GM21526 (cell line): ENCODE measurements at regions not wholly inside any gene's neighbourhood (a gene's known extent, or its start where the extent isn't known, plus 50 kb on each side); places are given as distances from the start of the nearest gene placed in this dataset.

Experiments used
- ATAC-seq: cut with Tn5 transposase; IDR thresholded peaks from one replicate; pipeline ENCODE4 v1.9.1; 2021; ENCODE audit warnings: moderate library complexity; ENCODE audit not compliant: unreplicated experiment, low FRiP score

- ATAC-seq, result no peak
These were observed 1604.0 kb downstream of the FAM181B start for GRCh38 chr11:81129618-81130017.

GRCh38 chr11:81112718-81113117 is 1620.9 kb downstream of the FAM181B start:
- ATAC-seq, result no peak

GRCh38 chr11:81104051-81104450 is 1629.6 kb downstream of the FAM181B start:
- no peak for ATAC-seq

GRCh38 chr11:81098471-81098870 is 1635.2 kb downstream of the FAM181B start:
- ATAC-seq, result no peak

GRCh38 chr11:81092522-81092921 is 1641.1 kb downstream of the FAM181B start:
- ATAC-seq, result no peak

- no peak for ATAC-seq
These were observed 1644.4 kb downstream of the FAM181B start for GRCh38 chr11:81089242-81089641.

GRCh38 chr11:81080476-81080875 is 1639.6 kb upstream of the TENM4 start:
- no peak for ATAC-seq

- no peak for ATAC-seq
These were observed 1631.4 kb upstream of the TENM4 start for GRCh38 chr11:81072273-81072672.

GRCh38 chr11:81071606-81072005 is 1630.8 kb upstream of the TENM4 start:
- ATAC-seq, result no peak

GRCh38 chr11:81070948-81071347 is 1630.1 kb upstream of the TENM4 start:
- ATAC-seq, result peak; percentile 53

GRCh38 chr11:81059356-81059755 is 1618.5 kb upstream of the TENM4 start:
- no peak for ATAC-seq

GRCh38 chr11:81052344-81053158 is 1611.7 kb upstream of the TENM4 start:
- no peak for ATAC-seq

GRCh38 chr11:81039916-81040524 is 1599.2 kb upstream of the TENM4 start:
- no peak for ATAC-seq

GRCh38 chr11:81036168-81036870 is 1595.5 kb upstream of the TENM4 start:
- ATAC-seq, result no peak

- no peak for ATAC-seq
These were observed 1593.1 kb upstream of the TENM4 start for GRCh38 chr11:81033779-81034540.

GRCh38 chr11:81032906-81033305 is 1592.1 kb upstream of the TENM4 start:
- no peak for ATAC-seq

- no peak for ATAC-seq
These were observed 1589.4 kb upstream of the TENM4 start for GRCh38 chr11:81030186-81030585.

GRCh38 chr11:81026032-81026431 is 1585.2 kb upstream of the TENM4 start:
- ATAC-seq, result no peak

- no peak for ATAC-seq
These were observed 1581.2 kb upstream of the TENM4 start for GRCh38 chr11:81022057-81022456.

GRCh38 chr11:81010631-81011030 is 1569.8 kb upstream of the TENM4 start:
- ATAC-seq, result no peak

- ATAC-seq, result no peak
These were observed 1566.2 kb upstream of the TENM4 start for GRCh38 chr11:81007046-81007445.
